NCI-H2081 treated with DMSO at 0.1 percent for 48 hours (cell line): ENCODE measurements at regions not wholly inside any gene's neighbourhood (a gene's known extent, or its start where the extent isn't known, plus 50 kb on each side); places are given as distances from the start of the nearest gene placed in this dataset.

Experiments
- DNase-seq: peaks from one replicate; lab custom pipeline; 2025; lab: John Stamatoyannopoulos, UW

GRCh38 chr13:40456979-40457553, 209.4 kb downstream of the FOXO1 start:
- DNase-seq: no peak

DNA sequence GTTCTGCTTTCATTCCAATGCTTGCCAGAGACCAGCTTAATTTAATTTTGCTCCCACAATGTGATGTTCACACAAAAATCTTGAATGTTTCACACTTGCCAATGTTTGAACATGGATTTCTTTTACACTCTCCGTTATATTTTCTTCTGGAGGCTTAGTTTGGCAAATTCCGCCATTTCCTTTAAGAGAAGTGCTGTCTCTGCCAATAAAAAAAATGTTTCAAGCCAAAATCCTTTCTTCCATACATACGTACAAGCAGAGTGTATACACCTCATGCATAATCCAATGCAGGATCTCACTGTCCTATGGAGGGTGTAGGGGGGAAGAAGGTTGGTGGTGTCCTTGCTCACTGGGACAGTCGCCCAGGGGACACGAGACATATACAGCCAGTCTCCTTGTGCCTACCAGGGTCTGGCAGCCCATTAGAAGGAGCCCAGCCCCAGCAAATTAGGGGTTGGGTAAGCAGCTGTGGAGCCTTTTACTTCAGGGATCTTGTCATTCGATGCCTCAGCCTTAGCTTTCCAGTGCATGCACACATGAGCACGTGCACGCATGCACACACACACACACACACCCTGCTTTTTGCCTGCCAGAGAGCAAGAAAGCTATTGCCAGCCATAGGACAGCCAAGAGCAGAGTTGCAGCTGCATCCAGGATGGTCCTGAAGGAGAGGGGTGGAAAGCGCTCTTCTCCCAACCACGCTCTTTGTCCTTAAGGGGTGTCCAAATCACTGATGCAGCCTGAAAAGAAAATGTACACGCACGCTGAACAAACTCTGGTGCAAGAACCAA, 208.3 kb downstream of the FOXO1 start:
- DNase-seq: no peak

DNA sequence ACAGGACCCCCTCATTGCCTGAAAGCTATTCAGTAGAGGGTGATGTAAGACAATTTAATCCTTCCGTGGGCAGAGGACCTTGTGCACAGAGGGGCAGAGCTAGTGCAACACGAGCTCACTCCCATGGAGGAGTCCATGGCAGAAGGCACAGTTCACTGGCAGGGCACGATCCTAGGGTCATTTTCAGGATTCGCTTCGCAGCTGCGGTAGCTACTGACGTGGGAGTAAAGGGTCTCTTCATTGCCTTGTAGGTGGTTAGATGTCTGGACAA, 207.8 kb downstream of the FOXO1 start:
- no peak for DNase-seq

- no peak for DNase-seq
These were observed 206.3 kb downstream of the FOXO1 start for GRCh38 chr13:40460116-40460515.

DNA sequence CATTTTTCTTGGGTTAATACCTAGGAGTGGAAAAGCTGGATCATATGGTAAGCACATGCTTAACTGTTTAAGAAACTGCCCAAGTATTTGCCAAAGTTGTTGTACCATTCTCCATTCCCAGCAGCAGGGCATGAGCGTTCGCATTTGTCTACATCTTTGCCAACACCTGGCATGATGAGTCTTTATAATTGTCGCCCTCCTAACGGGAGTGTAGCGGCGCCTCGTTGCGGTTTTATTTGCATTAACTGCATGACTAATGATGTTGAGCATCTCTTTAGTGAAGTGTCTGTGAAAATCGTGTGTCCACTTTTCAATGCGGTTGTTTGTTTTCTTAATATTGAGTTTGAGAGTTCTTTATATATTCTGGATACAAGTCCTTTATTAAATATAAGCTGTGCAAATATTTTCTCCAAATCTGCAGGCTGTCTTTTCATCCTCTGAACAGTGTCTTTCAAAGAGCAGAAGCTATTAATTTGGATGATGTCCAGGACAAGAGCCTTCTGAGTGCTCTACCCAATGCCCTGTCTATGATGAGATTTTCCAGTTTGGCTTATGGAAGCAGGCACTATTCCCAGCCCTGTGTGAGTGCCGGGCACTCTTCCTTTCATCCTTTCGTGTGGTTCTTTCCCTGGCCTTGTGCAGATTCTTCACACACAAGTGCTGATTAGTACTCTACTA, 202.0 kb downstream of the FOXO1 start:
- no peak for DNase-seq

DNA sequence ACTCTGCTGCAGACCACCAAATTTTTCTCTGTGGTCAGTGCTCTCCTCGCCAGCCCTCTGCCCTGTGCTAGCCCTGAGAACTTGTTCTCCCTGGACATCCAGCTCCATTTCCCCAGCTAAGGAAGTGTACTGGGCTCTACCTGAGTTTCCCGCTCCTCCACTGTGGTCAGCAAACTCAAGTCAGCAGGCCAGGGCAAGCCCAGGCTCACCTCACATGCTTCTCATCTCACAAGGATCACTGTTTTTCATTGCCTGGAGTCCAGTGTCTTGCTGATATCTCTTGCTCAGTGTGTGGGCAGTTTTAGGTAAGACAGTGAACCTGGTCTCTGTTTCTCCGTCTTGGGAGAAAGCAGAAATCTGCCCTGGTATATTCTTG, 201.4 kb downstream of the FOXO1 start:
- no peak for DNase-seq

GRCh38 chr13:40466272-40466671, 200.2 kb downstream of the FOXO1 start:
- DNase-seq: no peak

DNA sequence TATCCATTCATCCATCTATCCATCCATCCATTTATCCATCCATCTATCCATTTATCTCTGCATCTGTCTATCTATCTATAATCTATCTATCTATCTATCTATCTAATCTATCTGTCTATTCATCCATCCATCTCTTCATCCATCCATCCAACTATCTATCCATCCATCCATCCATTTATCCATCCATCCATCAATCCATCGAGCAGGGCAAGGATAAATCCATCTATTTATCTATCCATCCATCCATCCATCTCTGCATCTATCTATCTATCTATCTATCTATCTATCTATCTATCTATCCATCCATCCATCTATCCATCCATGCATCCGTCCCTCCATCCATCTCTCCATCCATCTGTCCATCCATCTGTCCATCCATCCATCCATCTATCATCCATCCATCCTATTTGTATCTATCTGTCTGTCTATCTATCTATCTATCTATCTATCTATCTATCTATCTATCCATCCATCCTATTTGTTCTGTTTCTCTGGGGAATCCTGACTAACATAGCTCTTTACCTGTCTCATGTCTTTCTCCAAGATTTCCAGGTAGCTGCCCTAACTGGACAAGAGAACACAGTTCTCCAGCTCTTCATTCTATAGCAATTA, 198.1 kb downstream of the FOXO1 start:
- no peak for DNase-seq

DNA sequence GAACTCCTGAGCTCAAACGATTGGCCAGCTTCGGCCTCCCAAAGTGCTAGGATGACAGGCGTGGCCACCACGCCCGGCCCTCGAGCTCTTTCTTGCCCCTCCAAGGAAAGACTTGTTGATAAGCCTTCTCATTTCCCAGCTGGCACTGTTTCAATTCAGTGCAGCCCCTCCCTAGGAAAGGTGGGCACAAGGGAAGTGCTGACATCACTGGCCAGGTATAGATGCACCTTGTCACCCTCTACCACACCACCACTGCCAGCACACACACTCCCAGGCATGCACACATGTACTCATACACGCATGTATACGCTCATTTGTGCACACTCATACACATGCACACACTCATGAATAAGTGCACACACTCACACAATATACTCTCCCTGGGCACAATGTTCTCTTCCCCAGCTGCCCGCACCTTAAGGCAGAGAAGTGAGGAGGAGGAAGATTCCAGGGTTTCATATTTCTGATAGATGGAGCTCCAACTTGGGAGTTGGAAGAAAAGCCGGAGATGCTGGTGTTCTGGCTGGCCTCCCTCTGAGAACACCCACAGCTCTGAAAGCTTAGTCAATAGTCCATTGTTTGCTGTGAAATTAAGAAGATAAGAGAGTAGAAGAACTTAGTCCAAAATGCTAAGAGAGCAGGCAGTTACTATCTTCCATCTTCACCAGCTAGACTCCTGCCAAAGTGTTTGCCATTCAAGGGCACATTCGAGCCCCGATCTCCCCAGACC, 196.7 kb downstream of the FOXO1 start:
- DNase-seq: no peak

- DNase-seq: no peak
These were observed 195.8 kb downstream of the FOXO1 start for GRCh38 chr13:40470660-40471059.

- no peak for DNase-seq
These were observed 195.4 kb downstream of the FOXO1 start for GRCh38 chr13:40471076-40471475.

- DNase-seq: no peak
These were observed 194.5 kb downstream of the FOXO1 start for GRCh38 chr13:40471911-40472310.

DNA sequence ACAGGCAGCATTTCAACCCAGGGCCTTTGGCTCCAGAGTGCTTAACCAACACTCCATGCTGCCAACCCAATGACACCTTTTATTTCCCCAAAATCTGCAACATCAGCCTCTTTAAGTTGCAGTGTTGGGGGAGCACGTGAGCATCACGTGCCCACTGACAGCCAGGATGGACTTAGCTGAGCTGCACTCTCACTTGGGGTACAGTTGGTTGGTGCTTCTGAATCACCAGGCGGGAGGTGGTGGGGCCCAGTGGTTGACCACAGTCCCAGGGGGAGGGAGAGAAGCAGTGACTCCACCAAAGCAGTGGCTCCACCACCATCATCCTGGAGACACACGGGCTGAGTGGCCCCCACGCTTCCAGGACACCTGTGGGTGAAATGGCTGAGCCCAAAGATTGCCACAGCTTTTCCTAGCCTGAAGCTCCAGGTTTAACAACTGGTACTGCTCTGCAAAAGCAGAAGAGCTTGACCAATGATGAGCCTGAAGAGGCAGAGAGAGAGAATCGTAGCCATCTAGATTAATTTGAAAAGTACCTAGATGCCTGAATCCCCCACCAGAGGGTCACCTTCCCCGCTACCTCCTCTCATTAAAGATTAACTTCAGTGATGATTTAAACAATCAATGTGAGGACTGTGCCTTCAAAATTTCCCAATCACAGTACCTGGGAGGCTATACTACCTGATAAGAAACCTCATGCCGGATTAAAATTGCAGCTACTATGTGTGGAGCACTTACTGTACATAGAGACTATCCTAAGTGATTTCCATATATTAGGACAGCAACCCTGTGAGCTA, 193.8 kb downstream of the FOXO1 start:
- no peak for DNase-seq

DNA sequence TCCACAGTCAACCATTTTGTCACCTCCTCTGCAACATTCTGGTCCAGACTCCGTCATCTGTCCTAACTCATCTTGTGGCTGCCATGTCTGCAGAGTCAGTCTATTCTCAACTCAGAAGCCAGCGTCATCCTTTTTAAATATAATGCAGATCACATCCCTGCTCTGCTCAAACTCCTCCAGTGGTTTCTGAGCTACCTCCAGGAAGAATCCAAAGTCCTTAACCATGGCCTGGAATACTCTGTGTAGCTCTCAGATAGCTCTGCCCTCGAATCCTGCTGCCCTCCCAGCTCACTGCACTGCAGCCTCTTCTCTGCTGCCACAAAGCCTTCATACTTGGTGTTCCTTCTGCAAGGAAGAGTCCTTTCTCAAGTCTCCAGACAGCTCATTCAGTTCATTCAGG, 190.8 kb downstream of the FOXO1 start:
- no peak for DNase-seq

DNA sequence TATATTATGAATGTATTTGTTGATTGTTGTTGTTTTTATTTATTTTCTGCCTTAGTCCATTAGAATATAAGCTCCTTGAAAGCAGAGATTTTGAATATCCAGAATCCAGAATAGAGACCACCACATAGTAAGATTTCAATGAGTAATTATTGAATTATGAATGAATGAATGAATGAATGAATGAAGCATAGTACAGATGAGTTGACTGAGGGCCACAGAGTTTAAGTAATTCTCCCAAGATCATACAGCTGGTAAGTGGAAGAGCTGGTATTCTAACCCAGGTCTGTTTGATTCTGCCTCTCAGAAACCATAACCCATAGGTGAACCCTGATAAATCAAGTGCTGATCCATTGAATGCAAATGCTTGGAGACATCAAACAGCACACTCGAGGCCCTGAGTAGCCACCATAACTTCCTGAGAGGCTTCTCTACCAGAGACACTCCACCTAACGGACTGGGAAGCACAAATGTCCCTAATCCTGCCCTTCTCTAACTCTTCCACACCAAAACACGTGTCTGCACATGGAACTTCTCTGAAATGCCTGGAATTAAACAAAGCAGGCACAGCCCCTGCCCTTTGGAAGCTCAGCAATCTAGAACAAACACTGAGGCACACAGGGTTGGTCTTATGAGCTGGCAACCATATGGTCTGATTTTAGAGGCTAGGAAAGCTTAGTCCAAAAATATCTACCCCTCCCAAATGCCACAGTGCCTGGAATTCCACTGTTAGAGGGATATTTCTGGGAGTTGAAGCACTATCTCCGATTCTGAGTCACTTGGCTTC, 190.1 kb downstream of the FOXO1 start:
- no peak for DNase-seq

GRCh38 chr13:40477623-40478608, 188.5 kb downstream of the FOXO1 start:
- no peak for DNase-seq

GRCh38 chr13:40478775-40479174, 187.7 kb downstream of the FOXO1 start:
- DNase-seq: no peak

GRCh38 chr13:40479196-40479845, 187.1 kb downstream of the FOXO1 start:
- no peak for DNase-seq
